ENCODE measurements at regions not wholly inside any gene's neighbourhood (a gene's known extent, or its start where the extent isn't known, plus 50 kb on each side); places are given as distances from the start of the nearest gene placed in this dataset.

DNA sequence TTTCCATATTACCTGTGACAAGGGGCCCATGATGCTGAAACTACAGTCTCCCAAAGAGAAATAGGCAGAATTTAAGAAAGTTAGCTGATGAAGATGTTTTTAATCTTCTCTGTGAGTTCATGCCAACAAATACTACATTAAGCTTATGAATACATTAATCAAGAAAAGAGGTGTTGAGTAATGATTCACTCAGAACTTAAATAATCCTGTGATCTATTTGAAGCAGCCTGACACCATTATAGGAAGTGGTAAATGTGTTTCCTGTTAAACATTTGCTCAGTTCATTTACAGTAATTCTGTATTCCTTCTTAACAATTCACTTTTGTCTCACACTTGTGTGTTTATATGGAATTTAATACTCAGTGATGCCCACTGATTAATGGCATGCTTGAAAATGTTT, 75.0 kb upstream of the IZUMO3 start:
- TF ChIP-seq GATA2 (IDR thresholded peaks at IDR 0.05; ENCODE audit: low read depth, low read length) (no peak), GATA3 (IDR thresholded peaks at IDR 0.05; ENCODE audit: low read depth, low read length) (no peak)

Data from SH-SY5Y (cell line).